SK-MEL-5 (cell line): ENCODE measurements at regions not wholly inside any gene's neighbourhood (a gene's known extent, or its start where the extent isn't known, plus 50 kb on each side); places are given as distances from the start of the nearest gene placed in this dataset.

ENCODE experiments used
- DNase-seq: peaks from one replicate; pipeline ENCODE4 v3.0.0-alpha.2; 2016; ENCODE audit warnings: low read depth, low spot score
- in situ Hi-C: cut with HindIII; loops from 2 replicates; pipeline ENCODE4 v1.10.0; 2016; ENCODE audit warnings: low sequenced_read_pairs, high pct_unique_total_duplicates, low pct_unique_long_range_greater_than_20kb
- small RNA-seq, 2 experiments: library from RNA; depleted of rRNA; stranded (forward); fragments of <200 nt; gene quantifications; one replicate each; pipeline ENCODE3, GENCODE V24; 2014

GRCh38 chr7:7122701-7123281 lies 59.6 kb upstream of the C1GALT1 start:
- DNase-seq: no peak
- in situ Hi-C loops: no loop called here

- in situ Hi-C loops: no loop called here
Observed at GRCh38 chr7:7125963-7126362, 56.4 kb upstream of the C1GALT1 start.

GRCh38 chr7:7127773-7128172 lies 54.6 kb upstream of the C1GALT1 start:
- no peak for DNase-seq
- in situ Hi-C loops: no loop called here

More at GRCh38 chr7:7125963-7126362, 56.4 kb upstream of the C1GALT1 start:
- no peak for DNase-seq

DNA sequence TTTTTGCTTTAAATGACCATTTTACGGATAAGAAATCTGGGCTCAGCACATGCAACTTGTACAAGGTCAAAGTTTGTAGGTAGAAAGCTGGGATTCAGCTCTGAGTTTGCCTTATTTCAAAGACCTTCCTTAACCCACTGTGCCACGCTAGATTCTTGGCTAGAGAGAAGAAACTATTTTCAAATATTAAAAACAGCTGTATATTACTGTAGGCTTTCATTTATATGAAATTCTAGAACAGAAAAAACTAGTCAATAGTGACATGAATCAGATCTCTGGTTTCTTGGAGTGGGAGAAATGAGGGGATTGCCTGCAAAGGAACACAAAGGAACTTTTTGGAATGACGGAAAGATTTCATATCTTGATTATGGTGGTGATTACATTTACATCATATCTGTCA lies 53.0 kb upstream of the C1GALT1 start:
- in situ Hi-C loops: no loop called here
- DNase-seq: no peak

DNA sequence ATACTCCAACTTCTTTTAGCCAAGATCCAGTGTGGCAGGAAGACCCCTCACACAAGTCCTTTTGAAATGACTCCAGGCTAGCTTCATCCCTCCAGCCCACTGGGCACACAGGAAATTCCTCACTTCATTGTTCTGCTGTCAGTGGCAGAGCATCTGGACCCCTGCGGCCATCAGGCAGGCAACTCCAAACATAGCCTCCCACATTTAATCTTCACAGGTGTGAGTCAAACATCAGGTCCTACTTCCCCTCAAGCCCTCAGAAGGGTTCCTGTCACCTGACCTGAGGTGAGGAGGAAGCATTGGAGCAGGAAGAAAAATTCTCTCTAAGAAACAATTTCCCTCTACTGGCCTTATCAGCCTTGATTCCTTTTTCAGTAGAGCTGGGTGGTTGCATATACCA lies 51.1 kb upstream of the C1GALT1 start:
- DNase-seq: no peak
- in situ Hi-C loops: no loop called here

Small RNA genes in the stretch of these regions (small RNA-seq; reads per million reads assigned to genes)
- gene AC079804.2 (0 reads per million in 2 experiments), gene MIR3683 (0 reads per million in 2 experiments), gene RF00019 (0 reads per million in 2 experiments)
